MM.1S (cell line): ENCODE measurements at regions not wholly inside any gene's neighbourhood (a gene's known extent, or its start where the extent isn't known, plus 50 kb on each side); places are given as distances from the start of the nearest gene placed in this dataset.

Experiments used
- DNase-seq: peaks from one replicate; pipeline ENCODE4 v3.0.0-alpha.2; 2015
- H2AFZ ChIP-seq: fragments of 300-600 bp; sonication (generic); 2 replicates; pipeline ENCODE4 v1.6.0; 2016; ENCODE audit warnings: antibody characterized with exemption, low read length
- H3F3A ChIP-seq: fragments of 300-600 bp; sonication (generic); 2 replicates; pipeline ENCODE4 v1.6.1; 2016; ENCODE audit warnings: mild to moderate bottlenecking, antibody characterized with exemption, low read length, moderate library complexity, mixed read lengths; ENCODE audit not compliant: insufficient read depth
- H3K27ac ChIP-seq: fragments of 300-600 bp; sonication (generic); 2 replicates; pipeline ENCODE4 v1.5.1; 2016; ENCODE audit warnings: mild to moderate bottlenecking, low read length
- H3K27me3 ChIP-seq: fragments of 300-600 bp; sonication (generic); replicated peaks from 2 replicates; pipeline ENCODE4 v1.6.0; 2016; ENCODE audit warnings: low read length; ENCODE audit not compliant: insufficient read depth
- H3K36me3 ChIP-seq: fragments of 300-600 bp; sonication (generic); replicated peaks from 2 replicates; pipeline ENCODE4 v1.6.1; 2016; ENCODE audit warnings: mild to moderate bottlenecking, low read length, mixed read lengths; ENCODE audit not compliant: insufficient read depth
- H3K4me1 ChIP-seq: fragments of 300-600 bp; sonication (generic); 2 replicates; pipeline ENCODE4 v1.6.1; 2016; ENCODE audit warnings: low read length, mixed read lengths
- H3K4me2 ChIP-seq: fragments of 300-600 bp; sonication (generic); 2 replicates; pipeline ENCODE4 v1.6.0; 2016; ENCODE audit warnings: low read depth, low read length
- H3K4me3 ChIP-seq: fragments of 300-600 bp; sonication (generic); 2 replicates; pipeline ENCODE4 v1.5.1; 2016; ENCODE audit warnings: low read length, mixed read lengths
- H3K79me2 ChIP-seq: fragments of 300-600 bp; sonication (generic); 2 replicates; pipeline ENCODE4 v1.6.1; 2016; ENCODE audit warnings: mixed run types, low read length, mixed read lengths
- H3K9ac ChIP-seq: fragments of 300-600 bp; sonication (generic); 2 replicates; pipeline ENCODE4 v1.6.1; 2016; ENCODE audit warnings: low read length, mixed read lengths
- H3K9me2 ChIP-seq: fragments of 300-600 bp; sonication (generic); replicated peaks from 2 replicates; pipeline ENCODE4 v1.6.1; 2016; ENCODE audit warnings: mild to moderate bottlenecking, low read length, mixed read lengths; ENCODE audit not compliant: insufficient read depth
- H3K9me3 ChIP-seq: fragments of 300-600 bp; sonication (generic); replicated peaks from 2 replicates; pipeline ENCODE4 v1.6.1; 2016; ENCODE audit warnings: mild to moderate bottlenecking, low read length, mixed read lengths; ENCODE audit not compliant: insufficient read depth
- H4K20me1 ChIP-seq: fragments of 300-600 bp; sonication (generic); 2 replicates; pipeline ENCODE4 v1.6.1; 2016; ENCODE audit warnings: mild to moderate bottlenecking, low read length, moderate library complexity, mixed read lengths; ENCODE audit not compliant: insufficient read depth
- CTCF ChIP-seq: fragments of 300-600 bp; sonication (generic); IDR thresholded peaks from 2 replicates; pipeline ENCODE4 v1.5.1; 2016; ENCODE audit warnings: antibody characterized with exemption, low read length, mixed read lengths
- EZH2 ChIP-seq: fragments of 300-600 bp; sonication (generic); optimal IDR thresholded peaks from 2 replicates; pipeline ENCODE3; 2017; ENCODE audit warnings: low read depth, mild to moderate bottlenecking, antibody characterized with exemption, low read length, mixed read lengths
- EZH2phosphoT487 ChIP-seq: fragments of 300-600 bp; sonication (generic); IDR thresholded peaks from 2 replicates; pipeline ENCODE4 v1.6.1; 2018; ENCODE audit warnings: antibody characterized with exemption, low read length

- Histone ChIP-seq H3K9me3 (no peaks in the 10 kb centered on the region), H3K4me2 (no peak overlapping the region), H3K79me2 (no peaks in the 10 kb centered on the region), H4K20me1 (no peaks in the 10 kb centered on the region), H3K4me1 (no peaks in the 10 kb centered on the region), H2AFZ (no peak overlapping the region), H3K4me3 (no peak overlapping the region), H3K9me2 (no peaks in the 10 kb centered on the region), H3K9ac (no peak overlapping the region), H3K36me3 (no peaks in the 10 kb centered on the region), H3F3A (no peaks in the 10 kb centered on the region), H3K27ac (no peak overlapping the region), H3K27me3 (no peaks in the 10 kb centered on the region)
- no peak for DNase-seq
- no peak for TF ChIP-seq EZH2phosphoT487
- no peak for TF ChIP-seq EZH2
- no peak for TF ChIP-seq CTCF
These were observed 252.2 kb upstream of the DYNLRB2 start for GRCh38 chr16:80288616-80289015.

- Histone ChIP-seq H3K4me2 (no peak overlapping the region), H3K36me3 (no peaks in the 10 kb centered on the region), H3F3A (no peaks in the 10 kb centered on the region), H3K9me2 (no peaks in the 10 kb centered on the region), H3K4me1 (no peaks in the 10 kb centered on the region), H3K4me3 (no peak overlapping the region), H3K27me3 (no peaks in the 10 kb centered on the region), H3K27ac (no peak overlapping the region), H4K20me1 (no peaks in the 10 kb centered on the region), H3K9me3 (no peaks in the 10 kb centered on the region), H3K79me2 (no peaks in the 10 kb centered on the region), H2AFZ (no peak overlapping the region), H3K9ac (no peak overlapping the region)
- TF ChIP-seq CTCF (no peak), EZH2 (no peak), EZH2phosphoT487 (no peak)
- DNase-seq = no peak
These were observed 253.1 kb upstream of the DYNLRB2 start for GRCh38 chr16:80287674-80288073.

- H3K9me2 ChIP-seq = no peaks in the 10 kb centered on the region
- TF ChIP-seq EZH2 (no peak), CTCF (no peak), EZH2phosphoT487 (no peak)
- no peak overlapping the region for H3K9ac ChIP-seq
- H3K9me3 ChIP-seq = no peaks in the 10 kb centered on the region
- no peak overlapping the region for H3K27ac ChIP-seq
- no peaks in the 10 kb centered on the region for H3K79me2 ChIP-seq
- no peaks in the 10 kb centered on the region for H3K4me1 ChIP-seq
- no peaks in the 10 kb centered on the region for H3F3A ChIP-seq
- H2AFZ ChIP-seq = no peak overlapping the region
- H3K4me3 ChIP-seq = no peak overlapping the region
- no peak for DNase-seq
- no peaks in the 10 kb centered on the region for H3K27me3 ChIP-seq
- H3K36me3 ChIP-seq = no peaks in the 10 kb centered on the region
- H3K4me2 ChIP-seq = no peak overlapping the region
- H4K20me1 ChIP-seq = no peaks in the 10 kb centered on the region
These were observed 255.7 kb upstream of the DYNLRB2 start for GRCh38 chr16:80285104-80285503.
